Activated T-helper 1 cell treated with Interleukin-2 at 50 U/mL for 16 hours (primary cell): ENCODE measurements at regions not wholly inside any gene's neighbourhood (a gene's known extent, or its start where the extent isn't known, plus 50 kb on each side); places are given as distances from the start of the nearest gene placed in this dataset.
"Not testable (repeated sequence)": the region's sequence is repeated elsewhere in the genome, so short reads cannot be mapped to it uniquely, and the experiment has no call there.

Experiments used
- DNase-seq: peaks from one replicate; pipeline ENCODE4 v3.0.0-alpha.2; 2020; ENCODE audit warnings: low read depth

GRCh38 chr14:105636935-105637334 lies 110.6 kb downstream of the TMEM121 start:
- no peak for DNase-seq

- not testable (repeated sequence) for DNase-seq
Observed at GRCh38 chr14:105637345-105637744, 111.0 kb downstream of the TMEM121 start.

- DNase-seq = not testable (repeated sequence)
Observed at GRCh38 chr14:105639969-105640931, 113.9 kb downstream of the TMEM121 start.

GRCh38 chr14:105641075-105641937 lies 114.9 kb downstream of the TMEM121 start:
- DNase-seq = no peak

GRCh38 chr14:105641951-105642350 lies 115.6 kb downstream of the TMEM121 start:
- not testable (repeated sequence) for DNase-seq

GRCh38 chr14:105642486-105642885 lies 116.1 kb downstream of the TMEM121 start:
- not testable (repeated sequence) for DNase-seq

GRCh38 chr14:105643406-105644052 lies 117.1 kb downstream of the TMEM121 start:
- DNase-seq = not testable (repeated sequence)

- DNase-seq = not testable (repeated sequence)
Observed at GRCh38 chr14:105644053-105644435, 117.7 kb downstream of the TMEM121 start.

- DNase-seq = not testable (repeated sequence)
Observed at GRCh38 chr14:105644457-105644856, 118.1 kb downstream of the TMEM121 start.

- DNase-seq = not testable (repeated sequence)
Observed at GRCh38 chr14:105644891-105645290, 118.5 kb downstream of the TMEM121 start.

GRCh38 chr14:105645389-105645788 lies 119.0 kb downstream of the TMEM121 start:
- DNase-seq = not testable (repeated sequence)

- DNase-seq = no peak
Observed at GRCh38 chr14:105646175-105646574, 119.8 kb downstream of the TMEM121 start.

GRCh38 chr14:105646711-105647281 lies 120.4 kb downstream of the TMEM121 start:
- DNase-seq = not testable (repeated sequence)

GRCh38 chr14:105647426-105647783 lies 121.0 kb downstream of the TMEM121 start:
- not testable (repeated sequence) for DNase-seq

GRCh38 chr14:105647784-105648608 lies 121.6 kb downstream of the TMEM121 start:
- no peak for DNase-seq

- not testable (repeated sequence) for DNase-seq
Observed at GRCh38 chr14:105648609-105649535, 122.5 kb downstream of the TMEM121 start.

GRCh38 chr14:105652317-105652716 lies 125.9 kb downstream of the TMEM121 start:
- not testable (repeated sequence) for DNase-seq

- not testable (repeated sequence) for DNase-seq
Observed at GRCh38 chr14:105653921-105654320, 127.5 kb downstream of the TMEM121 start.

- DNase-seq = not testable (repeated sequence)
Observed at GRCh38 chr14:105659255-105659654, 132.9 kb downstream of the TMEM121 start.
